SU-DHL-6 (cell line): ENCODE measurements at regions not wholly inside any gene's neighbourhood (a gene's known extent, or its start where the extent isn't known, plus 50 kb on each side); places are given as distances from the start of the nearest gene placed in this dataset.

Experiments used
- H2AFZ ChIP-seq: fragments of 200-600 bp; sonication (generic); 2 replicates; pipeline ENCODE4 v1.6.1; 2014; ENCODE audit warnings: low read depth, mild to moderate bottlenecking, moderate library complexity, mixed read lengths, antibody characterized with exemption, low read length; ENCODE audit not compliant: severe bottlenecking
- H3F3A ChIP-seq: fragments of 200-600 bp; shearing (Covaris generic); 2 replicates; pipeline ENCODE4 v1.6.0; 2016; ENCODE audit warnings: antibody characterized with exemption, mild to moderate bottlenecking; ENCODE audit not compliant: insufficient read depth
- H3K27ac ChIP-seq: fragments of 200-600 bp; sonication (generic); 2 replicates; pipeline ENCODE4 v1.5.1; 2016; ENCODE audit warnings: low read depth, mild to moderate bottlenecking, low read length, moderate library complexity, mixed read lengths
- H3K27me3 ChIP-seq: fragments of 200-600 bp; sonication (generic), shearing (Covaris generic); 2 replicates; pipeline ENCODE4 v1.6.0; 2014; ENCODE audit warnings: mild to moderate bottlenecking, low read length
- H3K36me3 ChIP-seq: fragments of 200-600 bp; sonication (generic); 2 replicates; pipeline ENCODE4 v1.6.1; 2014; ENCODE audit warnings: mild to moderate bottlenecking, low read length, mixed read lengths
- H3K4me2 ChIP-seq: fragments of 300-600, 200-600 bp; shearing (Covaris generic), sonication (generic); 2 replicates; pipeline ENCODE4 v1.6.0; 2014; ENCODE audit warnings: low read length, low read depth, mild to moderate bottlenecking; ENCODE audit not compliant: poor library complexity, severe bottlenecking
- H3K4me3 ChIP-seq: fragments of 200-600 bp; sonication (generic); 2 replicates; pipeline ENCODE4 v1.5.1; 2014; ENCODE audit warnings: antibody characterized with exemption, low read length, mild to moderate bottlenecking, mixed read lengths; ENCODE audit not compliant: insufficient read depth, poor library complexity, severe bottlenecking
- H3K79me2 ChIP-seq: fragments of 200-600 bp; sonication (generic); 2 replicates; pipeline ENCODE4 v1.6.1; 2014; ENCODE audit warnings: mild to moderate bottlenecking, low read length, moderate library complexity; ENCODE audit not compliant: insufficient read depth
- H3K9ac ChIP-seq: fragments of 200-600 bp; sonication (generic); 2 replicates; pipeline ENCODE4 v1.7.0; 2014; ENCODE audit warnings: mild to moderate bottlenecking, low read length
- H3K9me2 ChIP-seq: fragments of 200-600 bp; sonication (generic); replicated peaks from 2 replicates; pipeline ENCODE4 v1.6.1; 2014; ENCODE audit warnings: low read length; ENCODE audit not compliant: insufficient read depth
- H3K9me3 ChIP-seq: fragments of 200-600 bp; sonication (generic); 2 replicates; pipeline ENCODE4 v1.6.1; 2014; ENCODE audit warnings: low read length, mixed read lengths; ENCODE audit not compliant: insufficient read depth
- H4K20me1 ChIP-seq: fragments of 200-600 bp; sonication (generic); 2 replicates; pipeline ENCODE4 v1.6.1; 2014; ENCODE audit warnings: low read depth, mild to moderate bottlenecking, antibody characterized with exemption, low read length, moderate library complexity, mixed read lengths
- EZH2phosphoT487 ChIP-seq: fragments of 200-600 bp; sonication (generic), shearing (Covaris generic); conservative IDR thresholded peaks from 2 replicates; pipeline ENCODE4 v1.6.1; 2018; ENCODE audit warnings: mild to moderate bottlenecking, antibody characterized with exemption, low read length, moderate library complexity, mixed read lengths
- TF ChIP-seq, protein P1 (sequence below): fragments of 200-600 bp; sonication (generic); IDR thresholded peaks from one replicate; pipeline ENCODE4 v1.5.1; 2017; ENCODE audit warnings: antibody characterized with exemption, mild to moderate bottlenecking, low read length, moderate library complexity; ENCODE audit not compliant: insufficient read depth, poor library complexity, severe bottlenecking

- H3K9ac ChIP-seq: no peak overlapping the region
- H4K20me1 ChIP-seq: no peaks in the 10 kb centered on the region
- H3K36me3 ChIP-seq: no peaks in the 10 kb centered on the region
- H2AFZ ChIP-seq: no peak overlapping the region
- no peak overlapping the region for H3K4me2 ChIP-seq
- H3K4me3 ChIP-seq: no peak overlapping the region
- H3K9me2 ChIP-seq: no peaks in the 10 kb centered on the region
- no peaks in the 10 kb centered on the region for H3F3A ChIP-seq
- no peaks in the 10 kb centered on the region for H3K9me3 ChIP-seq
- no peak for TF ChIP-seq EZH2phosphoT487
- TF ChIP-seq, protein P1, sequence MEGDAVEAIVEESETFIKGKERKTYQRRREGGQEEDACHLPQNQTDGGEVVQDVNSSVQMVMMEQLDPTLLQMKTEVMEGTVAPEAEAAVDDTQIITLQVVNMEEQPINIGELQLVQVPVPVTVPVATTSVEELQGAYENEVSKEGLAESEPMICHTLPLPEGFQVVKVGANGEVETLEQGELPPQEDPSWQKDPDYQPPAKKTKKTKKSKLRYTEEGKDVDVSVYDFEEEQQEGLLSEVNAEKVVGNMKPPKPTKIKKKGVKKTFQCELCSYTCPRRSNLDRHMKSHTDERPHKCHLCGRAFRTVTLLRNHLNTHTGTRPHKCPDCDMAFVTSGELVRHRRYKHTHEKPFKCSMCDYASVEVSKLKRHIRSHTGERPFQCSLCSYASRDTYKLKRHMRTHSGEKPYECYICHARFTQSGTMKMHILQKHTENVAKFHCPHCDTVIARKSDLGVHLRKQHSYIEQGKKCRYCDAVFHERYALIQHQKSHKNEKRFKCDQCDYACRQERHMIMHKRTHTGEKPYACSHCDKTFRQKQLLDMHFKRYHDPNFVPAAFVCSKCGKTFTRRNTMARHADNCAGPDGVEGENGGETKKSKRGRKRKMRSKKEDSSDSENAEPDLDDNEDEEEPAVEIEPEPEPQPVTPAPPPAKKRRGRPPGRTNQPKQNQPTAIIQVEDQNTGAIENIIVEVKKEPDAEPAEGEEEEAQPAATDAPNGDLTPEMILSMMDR: no peak
- no peak overlapping the region for H3K27ac ChIP-seq
- H3K79me2 ChIP-seq: no peaks in the 10 kb centered on the region
- H3K27me3 ChIP-seq: no peaks in the 10 kb centered on the region
These were observed 288.9 kb downstream of the MSX2 start for GRCh38 chr5:175013251-175013650.

DNA sequence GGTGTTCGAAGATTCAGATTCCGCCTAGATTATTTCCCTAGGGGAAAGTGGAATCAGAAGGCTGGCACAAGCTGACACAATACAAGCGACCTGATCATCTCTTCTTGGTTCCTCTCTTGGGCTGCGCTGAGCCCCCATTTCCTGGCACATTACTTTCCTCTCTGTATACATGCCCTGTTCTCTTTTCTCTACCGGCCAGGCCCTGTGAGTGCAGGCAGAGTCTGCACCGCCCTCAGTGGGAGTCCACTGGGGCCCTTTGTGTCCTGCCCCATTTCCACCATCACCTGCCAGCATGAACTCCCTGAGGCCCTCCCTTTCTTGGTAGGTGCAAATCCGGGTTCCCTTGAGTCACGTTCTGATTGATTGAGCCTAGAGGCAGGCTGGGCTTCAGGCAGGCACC, 287.9 kb downstream of the MSX2 start:
- H3K79me2 ChIP-seq: no peaks in the 10 kb centered on the region
- no peaks in the 10 kb centered on the region for H3K36me3 ChIP-seq
- H3K4me2 ChIP-seq: no peak overlapping the region
- no peak overlapping the region for H3K27ac ChIP-seq
- no peak for TF ChIP-seq EZH2phosphoT487
- TF ChIP-seq, protein P1: no peak
- no peaks in the 10 kb centered on the region for H3K9me3 ChIP-seq
- no peak overlapping the region for H2AFZ ChIP-seq
- no peaks in the 10 kb centered on the region for H3K9me2 ChIP-seq
- H3F3A ChIP-seq: no peaks in the 10 kb centered on the region
- no peaks in the 10 kb centered on the region for H3K27me3 ChIP-seq
- no peak overlapping the region for H3K4me3 ChIP-seq
- H4K20me1 ChIP-seq: no peaks in the 10 kb centered on the region
- no peak overlapping the region for H3K9ac ChIP-seq

DNA sequence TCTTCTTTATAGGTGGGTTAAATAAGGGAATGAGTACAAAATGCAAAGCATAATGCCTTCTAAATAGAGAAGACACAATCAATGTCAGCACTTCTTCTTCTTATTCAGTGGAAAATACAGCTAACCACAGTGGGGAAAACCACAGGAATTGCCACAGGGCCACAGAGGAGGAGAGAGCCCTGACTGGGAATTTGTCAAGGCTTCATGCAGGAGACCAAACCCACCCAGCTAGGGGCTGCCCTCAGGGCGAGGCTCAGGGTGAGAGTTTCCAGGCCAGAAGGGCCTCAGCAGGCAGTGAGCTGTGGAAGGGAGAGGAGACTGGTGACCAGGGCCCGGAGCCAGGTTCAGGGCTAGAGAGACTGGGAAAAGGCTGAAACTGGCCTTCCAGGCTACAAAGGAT, 279.1 kb downstream of the MSX2 start:
- Histone ChIP-seq H3K4me2 (no peak overlapping the region), H3F3A (no peaks in the 10 kb centered on the region), H3K27ac (no peak overlapping the region), H3K36me3 (no peaks in the 10 kb centered on the region), H2AFZ (no peak overlapping the region), H3K9me2 (no peaks in the 10 kb centered on the region), H4K20me1 (no peaks in the 10 kb centered on the region), H3K9me3 (no peaks in the 10 kb centered on the region), H3K9ac (no peak overlapping the region), H3K27me3 (no peaks in the 10 kb centered on the region), H3K4me3 (no peak overlapping the region), H3K79me2 (no peaks in the 10 kb centered on the region)
- no peak for TF ChIP-seq EZH2phosphoT487
- TF ChIP-seq, protein P1: no peak
